GM19043 (cell line): ENCODE measurements at regions not wholly inside any gene's neighbourhood (a gene's known extent, or its start where the extent isn't known, plus 50 kb on each side); places are given as distances from the start of the nearest gene placed in this dataset.
"Not testable (repeated sequence)": the region's sequence is repeated elsewhere in the genome, so short reads cannot be mapped to it uniquely, and the experiment has no call there.

Source experiments
- ATAC-seq: cut with Tn5 transposase; IDR thresholded peaks from one replicate; pipeline ENCODE4 v1.9.1; 2021; ENCODE audit warnings: low read depth; ENCODE audit not compliant: unreplicated experiment

DNA sequence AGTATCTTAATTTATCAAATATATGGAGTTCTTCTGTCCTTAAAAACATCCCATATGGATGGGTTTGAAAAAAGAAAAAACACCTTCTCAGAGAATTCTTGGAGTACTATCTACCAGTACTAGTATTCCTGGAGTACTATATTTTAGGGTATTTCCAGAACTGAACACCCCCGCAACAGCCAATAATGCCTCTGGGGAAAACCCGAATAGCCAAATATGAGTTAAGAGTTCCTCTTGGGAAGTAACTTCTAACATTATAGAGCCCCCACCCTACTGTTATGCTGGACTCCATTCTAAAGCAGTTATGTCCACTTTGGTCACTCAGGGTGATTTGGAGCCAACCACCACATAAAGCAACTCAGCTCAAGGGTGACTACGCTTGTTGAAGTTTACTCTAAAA is 115.0 kb upstream of the RASGEF1B start:
- no peak for ATAC-seq

DNA sequence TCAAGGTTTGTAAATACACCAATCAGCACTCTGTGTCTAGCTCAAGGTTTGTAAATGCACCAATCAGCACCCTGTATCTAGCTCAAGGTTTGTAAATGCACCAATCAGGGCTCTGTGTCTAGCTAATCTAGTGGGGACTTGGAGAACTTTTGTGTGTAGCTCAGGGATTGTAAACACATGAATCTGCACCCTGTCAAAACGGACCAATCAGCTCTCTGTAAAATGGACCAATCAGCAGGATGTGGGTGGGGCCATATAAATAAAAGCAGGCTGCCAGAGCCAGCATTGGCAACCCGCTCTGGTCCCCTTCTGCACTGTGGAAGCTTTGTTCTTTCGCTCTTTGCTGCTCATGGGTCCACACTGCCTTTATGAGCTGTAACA is 109.3 kb upstream of the RASGEF1B start:
- not testable (repeated sequence) for ATAC-seq

DNA sequence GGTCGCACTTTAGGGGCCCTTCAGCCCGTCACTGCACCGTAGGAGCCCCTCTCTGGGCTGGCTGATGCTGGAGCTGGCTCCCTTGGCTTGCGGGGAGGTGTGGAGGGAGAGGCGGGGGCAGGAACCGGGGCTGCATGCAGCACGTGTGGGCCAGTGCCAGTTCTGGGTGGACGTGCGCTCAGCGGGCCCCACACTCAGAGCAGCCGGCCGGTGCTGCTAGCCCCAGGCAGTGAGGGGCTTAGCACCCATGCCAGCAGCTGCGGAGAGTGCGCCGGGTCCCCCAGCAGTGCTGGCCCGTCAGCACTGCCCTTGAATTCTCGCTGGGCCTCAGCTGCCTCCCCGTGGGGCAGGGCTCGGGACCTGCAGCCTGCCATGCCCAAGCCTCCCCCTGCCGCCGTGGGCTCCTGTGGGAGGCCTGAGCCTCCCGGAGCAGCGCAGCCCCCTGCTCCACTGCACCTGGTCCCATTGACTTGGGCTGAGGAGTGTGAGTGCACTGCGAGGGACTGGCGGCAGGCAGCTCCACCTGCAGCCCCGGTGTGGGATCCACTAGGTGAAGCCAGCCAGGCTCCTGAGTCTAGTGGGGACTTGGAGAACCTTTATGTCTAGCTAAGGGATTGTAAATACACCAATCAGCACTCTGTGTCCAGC is 108.8 kb upstream of the RASGEF1B start:
- ATAC-seq, result no peak

DNA sequence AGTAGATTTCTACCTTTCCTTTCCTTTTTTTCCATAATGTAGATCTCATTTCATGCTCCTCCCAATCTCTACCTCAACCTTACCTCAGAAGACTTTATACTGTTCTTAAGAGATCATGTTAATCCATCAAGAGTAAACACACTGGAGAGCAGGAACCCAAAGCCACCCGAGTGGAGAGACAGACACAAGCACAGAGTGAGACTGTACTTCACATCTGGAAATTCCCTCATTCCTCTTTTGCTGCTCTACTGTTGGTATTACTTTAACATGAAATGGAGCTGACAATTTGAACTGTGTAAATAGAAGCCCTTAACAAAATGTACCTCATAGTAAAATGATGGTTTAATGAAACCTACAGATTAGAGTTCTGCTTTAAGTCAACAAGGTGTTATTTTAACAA is 105.7 kb upstream of the RASGEF1B start:
- ATAC-seq, result no peak

DNA sequence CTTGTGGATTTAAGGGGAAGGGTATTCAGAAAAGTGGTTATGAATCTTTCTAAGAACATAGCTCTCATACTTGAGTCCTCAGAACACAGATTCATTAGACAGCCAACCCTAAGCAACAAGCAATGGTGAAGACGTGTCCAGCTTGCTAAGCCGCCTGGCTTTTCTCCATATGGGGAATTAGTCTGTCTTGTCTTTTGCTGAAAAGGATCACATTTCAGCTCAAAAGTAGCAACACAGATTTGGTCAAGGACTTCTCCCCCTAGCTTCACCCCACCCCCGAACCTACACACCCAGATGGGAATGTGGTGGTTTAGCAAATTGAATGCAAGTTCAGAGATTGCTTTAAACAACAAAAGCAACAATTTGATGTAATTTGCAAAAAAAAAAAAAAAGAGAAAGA is 103.3 kb upstream of the RASGEF1B start:
- ATAC-seq, result no peak

DNA sequence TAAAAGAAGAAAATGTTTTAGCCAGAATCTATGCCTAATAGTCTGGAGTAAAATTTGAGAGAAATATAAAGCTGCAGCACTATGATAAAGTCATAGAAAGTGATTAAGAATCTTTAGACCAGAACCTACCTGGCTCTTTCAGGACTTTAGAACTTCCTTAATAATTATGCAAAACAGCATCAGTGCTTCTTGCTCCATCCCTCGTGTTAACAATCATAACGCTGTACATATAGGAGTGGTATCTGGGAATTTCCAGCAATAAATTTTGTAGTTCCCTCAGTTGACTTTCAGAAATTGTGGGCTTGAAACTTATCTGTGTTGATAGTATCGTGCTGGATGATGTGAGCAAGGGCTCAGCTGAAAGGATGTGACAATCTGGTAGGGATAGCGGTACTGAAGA is 102.1 kb upstream of the RASGEF1B start:
- no peak for ATAC-seq

DNA sequence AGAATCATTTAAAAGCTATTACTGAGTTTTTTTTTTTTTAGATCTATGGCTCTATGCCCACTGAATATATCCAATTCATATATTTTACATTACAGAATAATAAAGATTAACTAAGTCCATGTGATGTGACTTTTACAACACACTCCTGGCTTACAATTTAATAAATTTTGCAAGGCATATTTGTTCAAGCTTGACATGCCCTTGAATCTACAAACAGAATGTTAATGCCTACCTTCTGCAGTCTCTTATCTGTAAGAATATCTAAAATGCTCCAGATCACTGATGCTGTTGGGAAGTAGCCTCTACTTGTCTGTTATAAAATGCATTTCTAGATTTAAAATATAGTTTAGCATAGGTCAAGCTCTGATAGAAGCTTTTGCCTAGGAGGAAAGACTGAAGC is 100.7 kb upstream of the RASGEF1B start:
- no peak for ATAC-seq

DNA sequence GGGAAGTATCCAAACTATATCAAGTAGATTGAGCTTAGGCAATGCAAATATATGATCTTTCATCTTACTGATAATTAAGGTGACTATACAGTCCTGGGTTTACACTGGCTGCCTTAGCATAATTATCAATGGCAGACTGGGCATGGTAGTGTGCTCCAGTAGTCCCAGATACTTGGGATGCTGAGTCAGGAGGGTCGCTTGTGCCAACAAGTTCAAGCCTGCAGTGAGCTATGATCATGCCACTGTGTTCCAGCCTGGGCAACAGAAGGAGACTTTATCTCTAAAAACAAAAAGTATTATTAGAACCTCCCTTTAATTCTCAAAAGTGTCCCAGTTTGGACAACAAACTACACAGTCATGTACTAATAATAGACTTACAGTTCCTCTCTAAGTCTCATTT is 99.4 kb upstream of the RASGEF1B start:
- ATAC-seq, result no peak

DNA sequence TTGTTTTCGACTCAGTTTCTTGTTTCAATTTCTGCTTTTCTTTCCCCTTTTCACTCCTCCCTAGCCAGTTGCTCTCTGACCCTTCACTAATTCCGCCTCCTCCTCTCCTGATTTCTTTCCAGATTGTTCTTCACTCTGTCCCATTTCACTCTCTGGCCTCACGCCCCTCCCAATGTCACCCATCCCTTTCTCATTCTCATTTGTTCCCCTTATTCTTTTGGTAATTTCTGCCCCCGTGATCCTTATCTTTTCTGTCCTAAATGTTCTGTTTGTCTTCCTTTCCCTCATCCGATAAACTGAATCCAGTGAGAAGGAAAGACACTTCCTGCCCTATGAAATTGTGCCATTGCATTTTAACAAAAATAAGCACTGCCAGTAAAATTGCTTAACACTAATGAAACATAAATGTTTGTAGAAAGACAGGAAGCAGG is 94.5 kb upstream of the RASGEF1B start:
- no peak for ATAC-seq

DNA sequence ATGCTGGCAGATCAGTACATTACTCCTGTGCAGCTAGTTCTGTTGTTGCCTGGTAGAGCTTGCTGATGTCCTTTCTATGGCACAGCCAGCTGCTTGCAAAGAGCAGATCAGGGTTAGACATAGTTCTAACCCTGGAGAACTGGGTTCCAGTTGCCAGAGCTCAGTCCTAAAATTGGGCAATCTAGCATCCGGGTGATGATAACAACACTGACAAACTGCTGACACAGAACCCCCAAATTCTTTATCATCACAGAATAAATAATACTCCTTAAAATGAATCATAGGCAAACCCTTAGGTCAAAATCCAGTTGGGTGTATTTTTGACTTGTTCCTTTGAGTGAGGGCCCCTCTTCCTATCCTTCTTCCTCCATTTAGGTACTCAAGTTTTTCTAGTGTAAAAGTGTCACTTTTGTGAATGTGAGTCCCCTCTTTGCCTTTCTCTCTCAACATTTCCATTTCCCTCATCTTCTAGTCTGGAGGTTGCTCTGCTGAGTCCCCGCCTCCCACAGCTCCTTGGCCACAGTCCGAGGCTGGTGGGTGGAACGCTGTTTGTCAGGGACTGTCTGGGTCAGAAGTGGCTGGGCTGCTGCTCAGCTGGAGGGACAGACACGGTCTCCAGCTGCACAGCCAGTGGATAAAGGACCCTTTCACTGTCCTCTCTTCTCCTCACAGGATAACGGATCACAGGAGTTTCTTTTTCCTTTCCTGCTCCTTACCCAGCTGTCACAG is 93.6 kb upstream of the RASGEF1B start:
- ATAC-seq, result no peak

DNA sequence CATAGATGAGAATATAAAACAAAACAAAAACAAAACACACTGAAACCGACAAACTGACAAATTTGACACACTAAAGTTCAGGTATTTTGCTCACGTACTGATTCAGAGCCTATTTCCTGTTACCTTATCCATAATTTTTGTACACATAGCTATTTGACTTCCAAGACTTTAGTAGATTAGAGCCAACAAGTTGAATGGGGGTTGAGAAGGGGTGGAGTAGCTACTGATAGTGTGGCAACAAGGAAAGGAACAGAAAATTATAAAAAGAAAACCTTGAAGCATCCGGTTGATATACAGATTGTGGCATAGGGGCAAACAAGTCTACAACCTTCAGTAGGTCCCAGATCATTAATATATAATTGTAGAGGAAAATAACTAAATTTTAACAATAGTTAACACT is 92.3 kb upstream of the RASGEF1B start:
- ATAC-seq, result no peak

DNA sequence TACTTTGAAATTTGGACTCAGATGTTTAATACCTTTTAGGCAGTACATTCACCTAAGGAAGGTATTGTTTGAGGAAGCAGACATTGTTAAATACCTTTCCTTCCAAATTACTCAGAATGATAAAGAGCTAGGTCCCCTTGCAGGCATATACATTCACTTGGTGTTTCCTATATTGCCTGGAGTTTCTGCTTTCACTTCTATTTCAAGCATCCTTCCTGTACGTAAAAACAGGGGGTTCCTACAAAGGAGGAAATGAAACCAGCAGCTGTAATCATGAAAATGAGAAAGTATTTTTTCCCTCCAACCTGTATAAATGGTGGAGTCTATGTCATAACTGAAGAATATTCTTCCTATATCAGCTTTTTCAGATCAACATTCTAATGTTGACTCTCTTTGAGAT is 90.4 kb upstream of the RASGEF1B start:
- ATAC-seq, result peak; percentile 90

DNA sequence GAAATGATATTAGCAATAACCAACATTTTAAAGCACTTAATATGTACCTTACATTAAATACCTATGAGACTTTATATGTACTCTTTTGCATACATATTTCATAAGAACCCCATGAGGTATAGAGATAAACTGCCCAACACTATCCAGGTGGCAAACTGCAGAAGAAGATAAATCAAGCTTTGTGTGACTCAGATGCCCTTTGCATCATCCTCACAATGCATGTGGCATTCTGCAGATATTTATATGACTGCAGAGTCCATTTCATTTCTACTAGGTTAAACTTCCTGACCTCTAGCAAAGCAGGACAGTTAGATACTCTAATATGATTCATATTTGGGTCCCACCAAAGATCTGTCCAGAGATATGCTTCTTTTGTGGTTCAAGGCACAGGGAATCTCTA is 85.6 kb upstream of the RASGEF1B start:
- no peak for ATAC-seq

DNA sequence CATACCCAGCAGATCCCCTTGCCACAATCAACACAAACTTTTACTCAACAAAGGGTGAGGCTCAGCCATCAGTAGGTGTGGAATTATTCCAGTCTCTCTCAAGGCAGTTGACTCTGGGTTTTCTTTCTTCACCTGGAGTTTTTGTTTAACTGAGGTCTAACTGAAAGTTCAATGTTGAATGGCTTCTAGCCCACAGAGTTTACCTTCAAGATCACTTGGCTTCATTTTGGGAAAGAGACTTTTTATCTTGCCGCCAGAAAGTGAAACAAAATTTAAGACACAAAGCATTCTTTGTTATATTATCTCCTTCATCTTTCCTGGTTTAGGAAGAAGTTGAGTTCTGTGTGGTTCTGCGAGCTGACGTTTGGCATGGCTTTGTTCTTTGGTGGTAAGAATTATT is 83.8 kb upstream of the RASGEF1B start:
- ATAC-seq, result no peak

DNA sequence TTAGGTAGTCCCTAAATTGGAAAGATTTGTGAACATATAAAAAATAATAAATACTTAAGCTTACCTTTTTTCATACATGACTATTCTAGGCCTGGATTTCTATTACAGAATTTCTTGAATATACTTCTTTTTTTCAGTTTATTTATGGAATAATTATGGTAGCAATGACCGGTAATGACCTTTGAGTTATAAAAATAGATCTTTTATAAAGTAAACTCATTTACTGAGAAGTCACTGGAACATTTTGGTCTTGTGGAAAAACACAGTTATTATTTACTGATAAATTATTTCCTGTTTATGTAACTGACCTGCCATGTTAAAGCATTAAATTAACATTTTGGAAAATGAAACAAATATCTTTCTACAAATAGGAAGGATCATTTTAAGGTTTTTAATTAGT is 80.4 kb upstream of the RASGEF1B start:
- ATAC-seq, result no peak

DNA sequence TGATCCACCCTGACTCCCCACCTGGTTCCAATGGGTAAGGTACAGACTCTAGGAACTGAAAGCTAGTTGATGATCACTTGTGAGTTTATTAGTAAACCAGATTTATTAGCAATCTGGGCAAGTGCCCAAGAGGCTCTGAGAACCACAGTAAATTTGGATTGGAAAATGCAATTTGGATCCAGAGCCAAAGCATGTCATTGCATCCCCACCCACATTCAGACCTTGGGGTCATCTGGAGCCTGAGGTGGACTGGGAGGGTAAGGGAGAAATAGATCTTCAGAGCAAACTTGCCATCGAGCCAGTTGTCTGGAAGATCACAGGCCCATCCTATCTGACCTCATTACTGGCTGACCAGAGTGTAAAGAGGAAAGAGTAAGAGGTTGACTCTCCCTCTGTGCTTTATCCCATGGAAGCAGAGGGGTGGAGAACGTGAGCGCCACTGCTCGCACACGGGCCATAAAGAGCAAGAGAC is 78.7 kb upstream of the RASGEF1B start:
- no peak for ATAC-seq

DNA sequence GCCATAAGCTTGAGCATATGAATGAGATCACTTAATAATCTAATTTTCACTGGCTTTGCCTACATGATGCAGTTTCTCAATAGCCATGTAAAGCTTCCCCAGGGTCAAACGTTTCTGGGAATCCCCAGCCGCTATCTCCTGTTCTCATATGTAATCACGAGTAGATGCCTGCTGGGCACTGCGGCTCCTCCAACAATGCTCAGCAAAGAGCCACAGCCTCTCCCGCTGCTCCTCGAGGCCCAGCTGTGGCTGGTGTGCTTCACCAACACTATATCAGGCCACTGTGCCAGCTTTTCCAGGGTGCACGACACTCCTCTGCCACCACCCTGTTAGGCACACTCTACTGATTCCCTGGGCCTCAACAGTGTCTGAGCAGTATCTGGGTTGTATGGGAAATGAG is 78.3 kb upstream of the RASGEF1B start:
- no peak for ATAC-seq

DNA sequence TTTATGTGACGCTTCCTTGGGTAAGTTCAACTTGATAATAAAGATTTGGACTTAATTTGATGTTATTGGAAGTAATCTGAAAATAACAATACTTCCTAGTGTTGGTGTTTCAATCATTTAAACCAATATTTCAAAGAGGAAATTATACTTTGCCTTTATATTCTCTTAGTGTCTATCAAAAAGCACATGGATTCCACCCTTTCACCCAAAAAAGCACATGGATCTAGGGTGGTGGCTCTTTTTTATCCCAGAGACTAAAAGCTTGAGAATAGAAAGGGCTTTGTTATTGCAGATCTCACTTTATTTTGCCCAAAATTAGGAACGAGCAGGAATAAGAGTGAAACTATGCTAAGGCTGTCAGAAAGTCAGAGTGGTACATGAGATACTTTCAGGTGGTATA is 75.1 kb upstream of the RASGEF1B start:
- no peak for ATAC-seq

DNA sequence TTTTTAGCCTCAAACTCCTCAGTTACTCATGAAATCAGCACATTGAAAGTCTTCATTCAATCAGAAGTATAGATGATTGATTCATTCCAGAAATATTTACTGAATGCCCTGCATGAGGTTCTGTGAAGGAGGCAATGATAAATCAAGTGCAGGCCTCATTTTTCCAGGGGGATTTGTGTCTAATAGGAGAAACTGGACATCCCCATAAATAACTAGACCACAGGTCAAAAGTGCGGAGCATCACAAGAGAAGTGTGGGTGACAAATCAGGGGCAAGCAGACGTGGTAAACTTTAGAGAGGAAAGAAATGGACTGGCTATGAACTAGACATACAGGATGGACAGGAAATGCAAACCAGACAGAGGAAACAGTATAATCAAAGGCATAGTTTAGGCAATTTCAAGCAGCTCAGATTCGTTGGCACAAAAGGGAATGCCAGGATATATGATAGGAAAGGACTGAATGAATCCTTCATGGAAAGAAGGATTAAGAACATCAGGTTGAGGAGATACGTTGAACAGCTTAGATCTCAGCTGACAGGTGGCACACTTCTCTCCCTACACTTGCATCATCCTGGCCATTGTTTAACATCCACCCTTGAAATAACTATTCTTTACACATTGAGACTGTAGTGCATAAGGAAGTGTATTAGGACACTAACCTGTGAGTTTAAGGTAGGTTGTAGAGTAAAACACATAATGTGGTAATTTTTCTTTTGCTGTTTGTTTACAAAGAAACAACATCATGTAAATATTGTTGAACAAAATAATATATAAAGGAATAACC is 69.6 kb upstream of the RASGEF1B start:
- ATAC-seq, result no peak

DNA sequence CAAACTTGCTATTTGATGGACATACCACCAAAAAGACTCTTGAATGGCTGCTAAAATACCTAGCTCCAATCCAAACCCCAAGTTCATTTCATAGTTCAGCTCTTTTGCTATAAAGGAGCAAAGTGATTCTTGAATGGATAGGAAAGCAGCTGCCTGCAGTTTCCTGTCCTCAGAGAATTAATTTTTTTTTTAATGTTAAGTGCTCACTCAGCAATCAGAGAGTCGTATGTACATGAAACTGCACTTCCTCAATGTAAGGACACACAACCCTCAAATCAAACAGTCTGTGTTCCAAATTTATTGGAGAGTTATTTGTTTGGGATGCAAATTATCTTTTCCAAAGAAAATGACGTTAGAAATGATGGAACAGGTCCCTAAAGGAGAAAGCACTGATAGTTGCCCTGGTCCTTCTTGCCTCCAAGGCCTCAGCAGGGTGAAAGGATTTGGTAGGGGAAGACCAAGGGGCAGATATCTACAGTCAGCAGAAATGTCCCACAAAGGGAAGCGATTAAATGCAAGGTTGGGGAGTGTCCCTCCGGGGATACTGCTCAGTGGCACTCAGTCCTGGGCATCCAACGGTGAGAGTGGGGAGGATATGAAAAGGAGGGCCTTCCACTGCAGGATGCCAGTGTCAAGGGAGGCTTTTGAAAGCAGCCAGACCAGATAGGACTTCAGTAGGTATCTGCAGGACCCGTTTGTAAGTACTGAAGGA is 67.2 kb upstream of the RASGEF1B start:
- ATAC-seq, result no peak

DNA sequence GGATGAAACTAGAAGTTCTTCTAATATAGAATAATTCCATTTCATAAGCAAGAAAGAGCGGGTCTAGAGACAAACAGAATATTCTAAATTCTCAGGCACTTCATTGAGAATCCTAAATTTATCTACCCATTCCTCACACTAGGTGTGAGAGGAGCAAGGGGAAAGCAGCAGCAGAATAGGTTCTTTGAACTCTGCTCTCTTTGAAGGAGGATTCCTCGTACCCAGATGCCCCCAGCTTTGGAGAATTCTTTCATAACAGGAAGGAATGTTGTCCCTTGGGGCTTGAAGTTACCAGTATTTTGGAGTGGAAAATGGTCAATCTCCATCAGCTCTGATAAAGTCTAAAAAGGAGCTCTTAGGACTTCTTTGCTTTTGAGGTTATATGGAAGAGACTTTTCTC is 59.7 kb upstream of the RASGEF1B start:
- no peak for ATAC-seq
